Fibroblast of villous mesenchyme (primary cell): ENCODE measurements at regions not wholly inside any gene's neighbourhood (a gene's known extent, or its start where the extent isn't known, plus 50 kb on each side); places are given as distances from the start of the nearest gene placed in this dataset.

Source experiments
- DNase-seq: peaks from one replicate; pipeline ENCODE4 v3.0.0-alpha.2; 2010; ENCODE audit warnings: low read depth
- H3K4me3 ChIP-seq: 2 replicates; pipeline ENCODE4 v1.5.1; 2011; ENCODE audit warnings: low read depth, mild to moderate bottlenecking, low read length
- CTCF ChIP-seq: IDR thresholded peaks from 2 replicates; pipeline ENCODE4 v1.5.1; 2012; ENCODE audit warnings: low read depth, mild to moderate bottlenecking, low read length; ENCODE audit not compliant: insufficient read depth

DNA sequence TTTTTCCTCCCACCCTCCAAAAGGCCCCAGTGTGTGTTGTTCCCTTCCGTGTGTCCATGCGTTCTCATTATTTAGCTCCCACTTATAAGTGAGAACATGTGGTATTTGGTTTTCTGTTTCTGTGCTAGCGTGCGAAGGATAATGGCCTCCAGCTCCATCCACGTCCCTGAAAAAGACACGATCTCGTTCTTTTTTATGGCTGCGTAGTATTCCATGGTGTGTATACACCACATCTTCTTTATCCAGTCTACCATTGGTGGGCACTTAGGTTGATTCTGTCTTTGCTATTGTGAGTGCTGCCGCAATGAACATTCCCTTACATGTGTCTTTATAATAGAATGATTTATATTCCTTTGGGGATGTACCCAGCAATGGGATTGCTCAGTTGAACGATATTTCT lies 177.8 kb downstream of the ETS2 start:
- no peak overlapping the region for H3K4me3 ChIP-seq
- DNase-seq = no peak
- no peak for TF ChIP-seq CTCF

GRCh38 chr21:38982804-38983203 lies 177.1 kb downstream of the ETS2 start:
- DNase-seq = no peak
- TF ChIP-seq CTCF = no peak
- H3K4me3 ChIP-seq = no peak overlapping the region

DNA sequence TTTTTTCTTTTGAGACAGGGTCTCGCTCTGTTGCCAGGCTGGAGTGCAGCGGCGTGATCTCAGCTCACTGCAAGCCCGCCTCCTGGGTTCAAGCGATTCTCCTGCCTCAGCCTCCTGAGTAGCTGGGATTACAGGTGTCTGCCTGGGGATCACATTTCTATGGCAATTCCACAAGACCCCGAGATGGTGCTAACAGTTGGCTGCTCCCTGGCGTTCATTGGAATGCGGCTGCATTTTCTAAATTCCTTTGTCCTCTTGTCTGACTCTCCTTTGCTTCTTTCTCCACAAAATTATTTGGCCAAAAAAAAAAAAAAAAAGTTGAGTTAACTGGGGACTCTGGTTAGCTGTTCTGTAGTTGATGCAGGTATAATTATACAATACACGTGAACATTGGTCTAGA lies 176.4 kb downstream of the ETS2 start:
- no peak for DNase-seq
- TF ChIP-seq CTCF = no peak
- no peak overlapping the region for H3K4me3 ChIP-seq

GRCh38 chr21:38980416-38981313 lies 174.9 kb downstream of the ETS2 start:
- no peak for DNase-seq
- H3K4me3 ChIP-seq = no peak overlapping the region
- TF ChIP-seq CTCF = no peak

GRCh38 chr21:38979271-38980121 lies 173.8 kb downstream of the ETS2 start:
- no peak for TF ChIP-seq CTCF
- no peak overlapping the region for H3K4me3 ChIP-seq
- DNase-seq = peak; percentile 96

- H3K4me3 ChIP-seq = no peak overlapping the region
- DNase-seq = no peak
- TF ChIP-seq CTCF = no peak
These were observed 171.2 kb downstream of the ETS2 start for GRCh38 chr21:38976900-38977299.
